ENCODE measurements at regions not wholly inside any gene's neighbourhood (a gene's known extent, or its start where the extent isn't known, plus 50 kb on each side); places are given as distances from the start of the nearest gene placed in this dataset.

DNA sequence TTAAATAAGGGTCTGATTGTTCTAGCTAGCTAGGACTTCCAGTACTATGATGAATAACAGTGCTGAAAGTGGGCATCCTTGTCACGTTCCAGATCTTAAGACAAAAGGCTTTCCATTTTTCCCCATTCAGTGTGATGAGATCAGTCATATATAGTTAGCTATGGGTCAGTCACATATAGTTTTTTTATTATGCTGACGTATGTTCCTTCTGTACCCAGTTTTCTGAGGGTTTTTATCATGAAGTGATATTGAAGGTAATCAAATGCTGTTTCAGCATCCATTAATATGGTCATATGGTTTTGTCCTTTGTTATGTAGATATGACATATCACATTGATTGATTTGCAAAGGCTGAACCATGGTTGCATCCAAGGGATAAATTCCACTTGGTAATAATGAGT lies 800.1 kb upstream of the FBXO33 start:
- TF ChIP-seq, protein P1, sequence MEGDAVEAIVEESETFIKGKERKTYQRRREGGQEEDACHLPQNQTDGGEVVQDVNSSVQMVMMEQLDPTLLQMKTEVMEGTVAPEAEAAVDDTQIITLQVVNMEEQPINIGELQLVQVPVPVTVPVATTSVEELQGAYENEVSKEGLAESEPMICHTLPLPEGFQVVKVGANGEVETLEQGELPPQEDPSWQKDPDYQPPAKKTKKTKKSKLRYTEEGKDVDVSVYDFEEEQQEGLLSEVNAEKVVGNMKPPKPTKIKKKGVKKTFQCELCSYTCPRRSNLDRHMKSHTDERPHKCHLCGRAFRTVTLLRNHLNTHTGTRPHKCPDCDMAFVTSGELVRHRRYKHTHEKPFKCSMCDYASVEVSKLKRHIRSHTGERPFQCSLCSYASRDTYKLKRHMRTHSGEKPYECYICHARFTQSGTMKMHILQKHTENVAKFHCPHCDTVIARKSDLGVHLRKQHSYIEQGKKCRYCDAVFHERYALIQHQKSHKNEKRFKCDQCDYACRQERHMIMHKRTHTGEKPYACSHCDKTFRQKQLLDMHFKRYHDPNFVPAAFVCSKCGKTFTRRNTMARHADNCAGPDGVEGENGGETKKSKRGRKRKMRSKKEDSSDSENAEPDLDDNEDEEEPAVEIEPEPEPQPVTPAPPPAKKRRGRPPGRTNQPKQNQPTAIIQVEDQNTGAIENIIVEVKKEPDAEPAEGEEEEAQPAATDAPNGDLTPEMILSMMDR (IDR thresholded peaks at IDR 0.05) = no peak
- no peak for TF ChIP-seq EP300 (IDR thresholded peaks at IDR 0.05)
- no peak for TF ChIP-seq POLR2AphosphoS5 (IDR thresholded peaks at IDR 0.05)
- TF ChIP-seq POLR2A (IDR thresholded peaks at IDR 0.05) = no peak
- DNase-seq = no peak
- 73 to 91% methylated on average over 2 of the region's 2 CpGs for WGBS, 2 donors
- Histone ChIP-seq H3K4me3 (no peak overlapping the region), H3K36me3 (no peaks in the 10 kb centered on the region), H3K9me3 (peaks cover 0 to 6% (median 2%) of the 10 kb centered on the region in 4 donors), H3K4me1 (no peaks in the 10 kb centered on the region), H3K27ac (no peak overlapping the region), H3K27me3 (no peaks in the 10 kb centered on the region)
- intact Hi-C loops (cut with DNase I) = no loop called here

DNA sequence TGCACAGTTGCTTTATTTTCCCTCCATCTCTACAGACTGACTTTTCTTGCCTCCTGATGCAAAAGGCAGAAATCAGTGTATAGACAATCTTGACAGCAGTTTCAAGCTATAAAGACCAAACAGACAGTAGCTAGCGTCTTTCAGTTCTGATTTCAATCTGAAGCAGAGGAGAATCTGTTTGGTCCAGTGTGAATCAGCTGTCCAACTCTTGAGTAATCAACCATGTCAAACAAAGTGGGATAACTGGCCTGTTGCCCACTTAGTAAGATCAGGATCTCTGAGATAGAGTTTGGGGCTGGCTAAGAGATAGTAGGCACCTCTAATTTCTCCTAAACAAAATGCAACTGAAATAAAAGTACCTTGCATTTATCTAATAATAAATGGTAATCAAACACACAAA lies 797.4 kb upstream of the FBXO33 start:
- H3K4me1 ChIP-seq = no peaks in the 10 kb centered on the region
- no peak for DNase-seq
- intact Hi-C loops (cut with DNase I) = no loop called here
- H3K27me3 ChIP-seq = no peaks in the 10 kb centered on the region
- H3K27ac ChIP-seq = no peak overlapping the region
- no peak overlapping the region for H3K4me3 ChIP-seq
- no peak for TF ChIP-seq POLR2A (IDR thresholded peaks at IDR 0.05)
- TF ChIP-seq POLR2AphosphoS5 (IDR thresholded peaks at IDR 0.05) = no peak
- TF ChIP-seq EP300 (IDR thresholded peaks at IDR 0.05) = no peak
- TF ChIP-seq, protein P1 (IDR thresholded peaks at IDR 0.05) = no peak
- peaks cover 0 to 1% (median 0%) of the 10 kb centered on the region in 4 donors for H3K9me3 ChIP-seq
- WGBS, 2 donors = 61 to 80% methylated on average over 1 of the region's 1 CpG
- no peaks in the 10 kb centered on the region for H3K36me3 ChIP-seq

DNA sequence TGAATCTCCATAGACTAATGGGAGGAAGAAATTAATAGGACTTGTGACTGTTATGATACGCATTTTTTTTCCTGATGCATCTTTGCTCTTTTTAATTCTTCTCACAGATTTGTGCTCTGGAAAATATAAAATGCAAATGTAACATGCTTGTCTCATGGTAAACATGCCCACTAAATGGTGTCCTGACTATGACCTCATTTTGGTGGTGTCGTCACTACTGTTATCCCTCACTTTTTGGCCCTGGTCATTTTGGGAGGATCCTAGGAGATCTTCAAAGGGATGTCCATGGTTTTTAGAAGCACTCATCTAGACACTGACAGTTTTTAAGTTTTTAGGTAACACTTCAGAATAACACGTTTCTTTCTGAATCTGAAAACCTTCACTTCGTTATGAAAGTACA lies 790.8 kb upstream of the FBXO33 start:
- no peak overlapping the region for H3K27ac ChIP-seq
- no peaks in the 10 kb centered on the region for H3K36me3 ChIP-seq
- 84 to 88% methylated on average over 4 of the region's 4 CpGs for WGBS, 2 donors
- no peaks in the 10 kb centered on the region for H3K27me3 ChIP-seq
- DNase-seq = no peak
- H3K9me3 ChIP-seq = no peaks in the 10 kb centered on the region
- no peaks in the 10 kb centered on the region for H3K4me1 ChIP-seq
- intact Hi-C loops (cut with DNase I) = no loop called here
- no peak overlapping the region for H3K4me3 ChIP-seq
- TF ChIP-seq, protein P1 (IDR thresholded peaks at IDR 0.05) = no peak

DNA sequence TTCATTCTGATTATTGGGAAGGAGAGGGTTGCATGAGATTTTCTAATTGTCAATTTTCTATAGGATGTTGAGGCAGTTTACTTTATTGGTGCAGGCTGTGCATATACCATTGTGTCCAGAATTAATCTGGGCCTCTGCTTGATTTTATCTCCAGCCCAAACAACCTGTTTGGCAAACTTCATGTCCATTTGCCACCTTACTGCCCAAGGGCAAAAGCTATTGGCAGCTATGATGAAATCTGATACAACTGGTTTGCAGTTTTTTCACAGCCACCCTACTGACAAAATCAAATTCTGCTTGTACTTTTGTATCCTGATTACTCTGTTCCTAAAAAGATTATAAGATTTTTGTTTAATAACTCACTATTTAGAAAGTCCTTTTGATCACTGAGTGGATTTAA lies 789.2 kb upstream of the FBXO33 start:
- H3K36me3 ChIP-seq = no peaks in the 10 kb centered on the region
- H3K9me3 ChIP-seq = no peaks in the 10 kb centered on the region
- H3K27me3 ChIP-seq = no peaks in the 10 kb centered on the region
- H3K4me1 ChIP-seq = no peaks in the 10 kb centered on the region
- no peak overlapping the region for H3K27ac ChIP-seq
- H3K4me3 ChIP-seq = no peak overlapping the region
- no peak for DNase-seq
- no peak for TF ChIP-seq POLR2AphosphoS5 (IDR thresholded peaks at IDR 0.05)
- TF ChIP-seq, protein P1 (IDR thresholded peaks at IDR 0.05) = no peak
- TF ChIP-seq POLR2A (IDR thresholded peaks at IDR 0.05) = no peak
- no peak for TF ChIP-seq EP300 (IDR thresholded peaks at IDR 0.05)
- intact Hi-C loops (cut with DNase I) = no loop called here

DNA sequence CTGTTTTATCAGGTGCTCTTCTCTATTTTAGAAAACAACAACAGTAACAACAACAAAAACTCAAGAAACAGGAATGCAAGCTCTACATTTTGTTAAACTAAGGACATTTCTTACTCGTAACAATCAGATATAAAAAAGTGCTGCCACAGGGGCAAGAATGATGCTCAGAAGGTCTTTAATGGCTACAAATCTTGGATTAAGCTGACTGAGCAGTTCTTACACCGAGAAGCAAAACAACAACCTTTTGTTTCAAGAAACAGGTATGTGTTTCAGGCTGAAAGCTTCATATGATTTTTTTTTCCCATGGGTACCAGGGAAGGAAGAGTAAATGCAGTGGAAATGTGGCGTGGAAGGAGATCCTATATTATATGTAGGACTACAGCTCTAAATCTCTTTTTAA lies 786.8 kb upstream of the FBXO33 start:
- H3K36me3 ChIP-seq = no peaks in the 10 kb centered on the region
- no peaks in the 10 kb centered on the region for H3K4me1 ChIP-seq
- H3K27me3 ChIP-seq = no peaks in the 10 kb centered on the region
- H3K9me3 ChIP-seq = no peaks in the 10 kb centered on the region
- TF ChIP-seq POLR2AphosphoS5 (IDR thresholded peaks at IDR 0.05) (no peak), POLR2A (IDR thresholded peaks at IDR 0.05) (no peak), EP300 (IDR thresholded peaks at IDR 0.05) (no peak)
- TF ChIP-seq, protein P1 (IDR thresholded peaks at IDR 0.05) = no peak
- H3K27ac ChIP-seq = no peak overlapping the region
- no peak overlapping the region for H3K4me3 ChIP-seq
- DNase-seq = no peak
- intact Hi-C loops (cut with DNase I) = no loop called here
- WGBS, 2 donors = 73 to 82% methylated on average over 3 of the region's 3 CpGs
